HCT116 (cell line): ENCODE measurements at regions not wholly inside any gene's neighbourhood (a gene's known extent, or its start where the extent isn't known, plus 50 kb on each side); places are given as distances from the start of the nearest gene placed in this dataset.

Experiments used
- ATAC-seq: fragments of 200-7000 bp; cut with Tn5 transposase; 2 replicates; pipeline ENCODE4 v1.9.1; 2020; ENCODE audit warnings: mild to moderate bottlenecking, moderate library complexity
- BruUV-seq: library from RNA; stranded (reverse); fragments of 400-500 nt; replicated peaks from 2 replicates; lab custom pipeline; 2021; lab: Mats Ljungman, UMichigan
- CTCF ChIA-PET: fragments of 300-600 bp; sonication (Branson Sonifier 250); formaldehyde crosslinking; loops from one replicate; lab custom pipeline; 2021; ENCODE audit warnings: antibody characterized with exemption; lab: Charles Lee
- POLR2A ChIA-PET: fragments of 300-600, 350-600 bp; sonication (Branson Sonifier 250); formaldehyde crosslinking; loops from one replicate; lab custom pipeline; 2021; ENCODE audit warnings: antibody characterized with exemption; lab: Charles Lee
- RAD21 ChIA-PET, 2 experiments: fragments of 300-600 bp; sonication (Branson Sonifier 250); formaldehyde crosslinking; loops; one replicate each; lab custom pipeline; 2023; ENCODE audit warnings: low total read pairs in 2 of 2; ENCODE audit not compliant: uncharacterized antibody in 2 of 2, unreplicated experiment in 2 of 2, low non-redundant PET in 1 of 2; lab: Charles Lee
- DNase-seq: peaks from one replicate; pipeline ENCODE4 v3.0.0-alpha.2; 2010; ENCODE audit warnings: low read depth, low spot score
- H2AFZ ChIP-seq: fragments of 200-600 bp; shearing (Covaris generic), sonication (generic); 2 replicates; pipeline ENCODE4 v1.6.1; 2017; ENCODE audit warnings: low read depth, mixed run types, mixed read lengths, antibody characterized with exemption, low read length; ENCODE audit not compliant: poor library complexity, severe bottlenecking
- H3K27ac ChIP-seq: 2 replicates; pipeline ENCODE4 v1.5.1; 2012; ENCODE audit warnings: low read depth, low read length
- H3K27me3 ChIP-seq: fragments of 200-600 bp; sonication (generic); 2 replicates; pipeline ENCODE4 v1.6.1; 2016; ENCODE audit warnings: mixed run types, low read length, mixed read lengths; ENCODE audit not compliant: insufficient read depth
- H3K36me3 ChIP-seq, 2 experiments: fragments of 200-500 bp in 1 of 2; fragments of 200-600 bp in 1 of 2; sonication (Bioruptor generic) in 1 of 2; sonication (generic) in 1 of 2; 2 replicates each; pipeline versions ENCODE4 v1.5.1 to v1.6.1; 2014 to 2016; ENCODE audit warnings: low read length in 2 of 2, inconsistent platforms in 1 of 2, mixed read lengths in 1 of 2, mixed run types in 1 of 2; ENCODE audit not compliant: insufficient read depth in 2 of 2, control insufficient read depth in 1 of 2
- H3K4me1 ChIP-seq, 2 experiments: fragments of 200-600 bp in 1 of 2; sonication (generic) in 1 of 2; 2 replicates each; pipeline versions ENCODE4 v1.5.1 to v1.6.1; 2012 to 2017; ENCODE audit warnings: low read length in 2 of 2, inconsistent platforms in 1 of 2, mild to moderate bottlenecking in 1 of 2, mixed read lengths in 1 of 2, mixed run types in 1 of 2, moderate library complexity in 1 of 2; ENCODE audit not compliant: insufficient read depth in 2 of 2, control insufficient read depth in 1 of 2
- H3K4me2 ChIP-seq: fragments of 200-600 bp; sonication (generic); 2 replicates; pipeline ENCODE4 v1.6.1; 2017; ENCODE audit warnings: mixed run types, low read length, mixed read lengths
- H3K4me3 ChIP-seq, 2 experiments: fragments of 200-600 bp in 1 of 2; sonication (generic) in 1 of 2; replicated peaks in 1 of 2; 2 replicates each; pipeline ENCODE4 v1.5.1; 2011 to 2016; ENCODE audit warnings: low read length in 2 of 2, control low read depth in 1 of 2, low read depth in 1 of 2, mild to moderate bottlenecking in 1 of 2, mixed read lengths in 1 of 2, mixed run types in 1 of 2
- H3K79me2 ChIP-seq: fragments of 200-600 bp; sonication (generic); 2 replicates; pipeline ENCODE4 v1.6.1; 2017; ENCODE audit warnings: mild to moderate bottlenecking, mixed run types, low read length, moderate library complexity, mixed read lengths; ENCODE audit not compliant: insufficient read depth
- H3K9ac ChIP-seq: fragments of 200-600 bp; sonication (generic); 2 replicates; pipeline ENCODE4 v1.6.1; 2016; ENCODE audit warnings: low read length, mixed read lengths
- H3K9me2 ChIP-seq: fragments of 200-600 bp; sonication (generic), shearing (Covaris generic); 2 replicates; pipeline ENCODE4 v1.6.1; 2017; ENCODE audit warnings: mixed run types, mild to moderate bottlenecking, moderate library complexity; ENCODE audit not compliant: insufficient read depth
- H3K9me3 ChIP-seq, 2 experiments: fragments of 200-500 bp in 1 of 2; fragments of 200-600 bp in 1 of 2; sonication (Bioruptor generic) in 1 of 2; sonication (generic) in 1 of 2; 2 replicates each; pipeline ENCODE4 v1.6.1; 2014 to 2017; ENCODE audit warnings: low read length in 2 of 2, mixed read lengths in 2 of 2, inconsistent platforms in 1 of 2, low read depth in 1 of 2, mild to moderate bottlenecking in 1 of 2, mixed run types in 1 of 2, moderate library complexity in 1 of 2; ENCODE audit not compliant: control insufficient read depth in 1 of 2, insufficient read depth in 1 of 2
- H4K20me1 ChIP-seq: fragments of 200-600 bp; sonication (generic), shearing (Covaris generic); 2 replicates; pipeline ENCODE4 v1.6.1; 2017; ENCODE audit warnings: mixed run types, mild to moderate bottlenecking, moderate library complexity; ENCODE audit not compliant: insufficient read depth
- CBX3 ChIP-seq: IDR thresholded peaks from 2 replicates; pipeline ENCODE4 v1.6.1; 2012; ENCODE audit warnings: low read depth
- EZH2 ChIP-seq: fragments of 200-600 bp; sonication (generic); IDR thresholded peaks from 2 replicates; pipeline ENCODE4 v1.6.1; 2017; ENCODE audit warnings: antibody characterized with exemption, mixed run types
- JUND ChIP-seq: IDR thresholded peaks from 2 replicates; pipeline ENCODE4 v1.6.1; 2012
- POLR2A ChIP-seq: IDR thresholded peaks from 2 replicates; pipeline ENCODE4 v1.7.0; 2011; ENCODE audit warnings: borderline replicate concordance; ENCODE audit not compliant: insufficient read depth, insufficient read length; ENCODE audit errors: extremely low read depth
- POLR2AphosphoS5 ChIP-seq: IDR thresholded peaks from 2 replicates; pipeline ENCODE4 v1.6.1; 2011; ENCODE audit warnings: mild to moderate bottlenecking, low read depth, low read length, moderate library complexity
- SP1 ChIP-seq: IDR thresholded peaks from 2 replicates; pipeline ENCODE4 v1.6.1; 2012; ENCODE audit warnings: low read depth
- TCF7L2 ChIP-seq: IDR thresholded peaks from 2 replicates; pipeline ENCODE4 v1.7.0; 2011; ENCODE audit warnings: borderline replicate concordance, inconsistent platforms; ENCODE audit not compliant: insufficient read depth, insufficient read length; ENCODE audit errors: extremely low read depth
- YY1 ChIP-seq: IDR thresholded peaks from 2 replicates; pipeline ENCODE4 v1.6.1; 2011; ENCODE audit warnings: low read length, low read depth, moderate library complexity, mild to moderate bottlenecking; ENCODE audit not compliant: insufficient replicate concordance; ENCODE audit errors: extremely low read depth
- intact Hi-C: fragments of 100-400 bp; cut with micrococcal nuclease; formaldehyde crosslinking; loops from 2 replicates; pipeline ENCODE4 v1.10.0; 2022
- TF ChIP-seq, protein P1 (sequence below): IDR thresholded peaks from 2 replicates; pipeline ENCODE4 v1.6.1; 2012
- TF ChIP-seq, protein P2 (sequence below), 3 experiments: fragments of 200-600 bp in 1 of 3; sonication (generic) in 1 of 3; IDR thresholded peaks in 2 of 3; conservative IDR thresholded peaks in 1 of 3; 2 replicates each; pipeline ENCODE4 v1.5.1; 2012 to 2017; ENCODE audit warnings: low read depth in 2 of 3, low read length in 2 of 3, antibody characterized with exemption in 1 of 3, borderline replicate concordance in 1 of 3, control low read depth in 1 of 3, mild to moderate bottlenecking in 1 of 3, mixed read lengths in 1 of 3, mixed run types in 1 of 3, moderate library complexity in 1 of 3; ENCODE audit not compliant: insufficient read depth in 1 of 3
- TF ChIP-seq, protein P3 (sequence below): IDR thresholded peaks from 2 replicates; pipeline ENCODE4 v1.6.1; 2012

DNA sequence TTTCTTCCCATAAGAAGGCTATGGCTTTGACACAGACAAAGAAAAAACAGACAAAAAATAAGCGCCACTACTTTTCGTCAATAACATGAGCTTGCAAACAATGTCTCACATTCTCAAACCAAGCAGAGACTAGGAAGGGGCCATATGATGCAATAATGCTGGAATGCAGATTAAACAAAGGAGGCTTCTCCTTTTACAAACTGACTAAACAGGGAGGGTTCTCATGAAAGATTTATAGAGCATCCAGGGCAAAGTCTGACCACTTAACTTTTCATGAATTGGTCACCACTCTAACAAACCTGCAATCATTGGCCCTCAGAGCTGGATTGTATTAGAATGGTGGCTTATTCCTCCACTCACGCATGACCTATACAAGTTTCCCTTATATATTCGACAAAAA, 663.3 kb upstream of the CHAC2 start (continued):
- no peak for TF ChIP-seq POLR2A

DNA sequence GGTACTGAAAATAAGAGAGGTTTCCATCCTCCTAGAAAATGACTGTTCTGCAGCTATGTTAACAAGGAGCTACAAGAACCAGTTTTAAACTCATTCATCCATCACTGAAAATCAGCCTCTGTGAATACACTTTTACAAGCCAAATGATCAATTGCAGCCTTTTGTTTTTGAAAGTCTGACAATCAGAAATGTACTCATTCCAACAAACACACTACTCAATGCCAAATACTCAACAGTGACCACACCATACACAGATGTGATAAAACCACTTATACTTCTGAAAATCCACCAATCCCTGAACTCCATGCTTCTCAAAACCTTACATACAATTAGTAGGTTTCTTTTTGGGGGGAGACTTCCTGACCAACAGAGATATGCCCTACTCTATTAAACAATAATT, 663.9 kb upstream of the CHAC2 start:
- H3K4me2 ChIP-seq = peak overlapping the region; percentile 65
- no peak overlapping the region for H3K4me3 ChIP-seq
- no peaks in the 10 kb centered on the region for H3K9me3 ChIP-seq
- CTCF ChIA-PET = no interaction called here
- no peaks in the 10 kb centered on the region for H3K36me3 ChIP-seq
- no peaks in the 10 kb centered on the region for H3K9me2 ChIP-seq
- RAD21 ChIA-PET = no interaction called here
- no peak for ATAC-seq
- H3K79me2 ChIP-seq = no peaks in the 10 kb centered on the region
- TF ChIP-seq POLR2A (no peak), EZH2 (no peak), JUND (no peak), CBX3 (no peak), TCF7L2 (no peak), POLR2AphosphoS5 (no peak), YY1 (no peak), SP1 (no peak)
- TF ChIP-seq, protein P1, sequence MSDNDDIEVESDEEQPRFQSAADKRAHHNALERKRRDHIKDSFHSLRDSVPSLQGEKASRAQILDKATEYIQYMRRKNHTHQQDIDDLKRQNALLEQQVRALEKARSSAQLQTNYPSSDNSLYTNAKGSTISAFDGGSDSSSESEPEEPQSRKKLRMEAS = no peak
- TF ChIP-seq, protein P2, sequence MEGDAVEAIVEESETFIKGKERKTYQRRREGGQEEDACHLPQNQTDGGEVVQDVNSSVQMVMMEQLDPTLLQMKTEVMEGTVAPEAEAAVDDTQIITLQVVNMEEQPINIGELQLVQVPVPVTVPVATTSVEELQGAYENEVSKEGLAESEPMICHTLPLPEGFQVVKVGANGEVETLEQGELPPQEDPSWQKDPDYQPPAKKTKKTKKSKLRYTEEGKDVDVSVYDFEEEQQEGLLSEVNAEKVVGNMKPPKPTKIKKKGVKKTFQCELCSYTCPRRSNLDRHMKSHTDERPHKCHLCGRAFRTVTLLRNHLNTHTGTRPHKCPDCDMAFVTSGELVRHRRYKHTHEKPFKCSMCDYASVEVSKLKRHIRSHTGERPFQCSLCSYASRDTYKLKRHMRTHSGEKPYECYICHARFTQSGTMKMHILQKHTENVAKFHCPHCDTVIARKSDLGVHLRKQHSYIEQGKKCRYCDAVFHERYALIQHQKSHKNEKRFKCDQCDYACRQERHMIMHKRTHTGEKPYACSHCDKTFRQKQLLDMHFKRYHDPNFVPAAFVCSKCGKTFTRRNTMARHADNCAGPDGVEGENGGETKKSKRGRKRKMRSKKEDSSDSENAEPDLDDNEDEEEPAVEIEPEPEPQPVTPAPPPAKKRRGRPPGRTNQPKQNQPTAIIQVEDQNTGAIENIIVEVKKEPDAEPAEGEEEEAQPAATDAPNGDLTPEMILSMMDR (IDR thresholded peaks at IDR 0.05 in 2 of 3, conservative IDR thresholded peaks at IDR 0.05 in 1 of 3; ENCODE audit: borderline replicate concordance in 1 of 3, insufficient read depth in 1 of 3, low read depth in 2 of 3, low read length in 2 of 3) = no peak
- TF ChIP-seq, protein P3, sequence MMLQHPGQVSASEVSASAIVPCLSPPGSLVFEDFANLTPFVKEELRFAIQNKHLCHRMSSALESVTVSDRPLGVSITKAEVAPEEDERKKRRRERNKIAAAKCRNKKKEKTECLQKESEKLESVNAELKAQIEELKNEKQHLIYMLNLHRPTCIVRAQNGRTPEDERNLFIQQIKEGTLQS = no peak
- no peaks in the 10 kb centered on the region for H3K27me3 ChIP-seq
- POLR2A ChIA-PET = no interaction called here
- DNase-seq = no peak
- intact Hi-C loops = no loop called here
- no peaks in the 10 kb centered on the region for H4K20me1 ChIP-seq
- peak overlapping the region; percentile 95 for H2AFZ ChIP-seq
- no peak overlapping the region for H3K9ac ChIP-seq
- no peak overlapping the region for H3K27ac ChIP-seq
- BruUV-seq = no TSS peak
- peaks cover 4 to 19% of the 10 kb centered on the region in 2 experiments for H3K4me1 ChIP-seq
